DOHH2 (cell line): ENCODE measurements at regions not wholly inside any gene's neighbourhood (a gene's known extent, or its start where the extent isn't known, plus 50 kb on each side); places are given as distances from the start of the nearest gene placed in this dataset.

Experiments used
- EZH2phosphoT487 ChIP-seq: fragments of 200-600 bp; sonication (generic); IDR thresholded peaks from 2 replicates; pipeline ENCODE4 v1.6.1; 2017; ENCODE audit warnings: borderline replicate concordance, mild to moderate bottlenecking, antibody characterized with exemption, low read length, moderate library complexity, mixed read lengths
- TF ChIP-seq, protein P1 (sequence below): fragments of 200-600 bp; sonication (generic); IDR thresholded peaks from one replicate; pipeline ENCODE4 v1.5.1; 2014; ENCODE audit warnings: antibody characterized with exemption, mild to moderate bottlenecking, low read depth, low read length; ENCODE audit not compliant: poor library complexity, severe bottlenecking

DNA sequence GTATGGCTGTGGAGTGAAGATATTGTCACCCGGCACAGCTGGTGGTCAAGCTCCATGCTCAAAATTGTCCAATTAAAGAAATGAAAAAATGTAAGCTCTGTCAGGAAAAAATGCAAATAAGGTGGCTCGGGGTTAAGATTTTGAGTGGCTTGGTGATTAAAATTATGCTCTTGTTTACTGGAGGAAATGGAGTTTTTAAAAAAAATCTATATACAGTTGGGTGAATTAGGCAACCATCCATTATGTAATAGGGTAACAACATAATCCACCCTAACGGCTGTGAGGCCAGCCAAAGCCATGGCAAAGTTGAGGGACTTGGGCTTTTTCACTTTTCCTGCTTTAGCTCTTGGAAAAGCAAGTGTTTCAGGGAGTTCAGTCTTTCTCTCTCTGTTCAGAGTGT, 260.8 kb upstream of the HABP2 start:
- TF ChIP-seq, protein P1, sequence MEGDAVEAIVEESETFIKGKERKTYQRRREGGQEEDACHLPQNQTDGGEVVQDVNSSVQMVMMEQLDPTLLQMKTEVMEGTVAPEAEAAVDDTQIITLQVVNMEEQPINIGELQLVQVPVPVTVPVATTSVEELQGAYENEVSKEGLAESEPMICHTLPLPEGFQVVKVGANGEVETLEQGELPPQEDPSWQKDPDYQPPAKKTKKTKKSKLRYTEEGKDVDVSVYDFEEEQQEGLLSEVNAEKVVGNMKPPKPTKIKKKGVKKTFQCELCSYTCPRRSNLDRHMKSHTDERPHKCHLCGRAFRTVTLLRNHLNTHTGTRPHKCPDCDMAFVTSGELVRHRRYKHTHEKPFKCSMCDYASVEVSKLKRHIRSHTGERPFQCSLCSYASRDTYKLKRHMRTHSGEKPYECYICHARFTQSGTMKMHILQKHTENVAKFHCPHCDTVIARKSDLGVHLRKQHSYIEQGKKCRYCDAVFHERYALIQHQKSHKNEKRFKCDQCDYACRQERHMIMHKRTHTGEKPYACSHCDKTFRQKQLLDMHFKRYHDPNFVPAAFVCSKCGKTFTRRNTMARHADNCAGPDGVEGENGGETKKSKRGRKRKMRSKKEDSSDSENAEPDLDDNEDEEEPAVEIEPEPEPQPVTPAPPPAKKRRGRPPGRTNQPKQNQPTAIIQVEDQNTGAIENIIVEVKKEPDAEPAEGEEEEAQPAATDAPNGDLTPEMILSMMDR, result no peak
- TF ChIP-seq EZH2phosphoT487, result no peak
